Activated CD4-positive, alpha-beta T cell treated with anti-CD3 and anti-CD28 coated beads, Interleukin-2, amount 10 ng/mL, durations not matched to agents 24 days and 14 days (primary cell): ENCODE measurements at regions not wholly inside any gene's neighbourhood (a gene's known extent, or its start where the extent isn't known, plus 50 kb on each side); places are given as distances from the start of the nearest gene placed in this dataset.
A peak's percentile ranks its signal among the peaks of the same experiment; 100 is the strongest.
"Not testable (repeated sequence)": the region's sequence is repeated elsewhere in the genome, so short reads cannot be mapped to it uniquely, and the experiment has no call there.

Experiments used
- DNase-seq: peaks from one replicate; pipeline ENCODE4 v3.0.0; 2022
- H3K27ac Mint-ChIP-seq: one replicate; pipeline ENCODE4 v1.8.0; 2022; ENCODE audit warnings: mild to moderate bottlenecking, mixed read lengths
- H3K27me3 Mint-ChIP-seq: one replicate; pipeline ENCODE4 v1.8.0; 2022; ENCODE audit warnings: mixed read lengths
- H3K36me3 Mint-ChIP-seq: one replicate; pipeline ENCODE4 v1.8.0; 2022; ENCODE audit warnings: low read depth, mild to moderate bottlenecking, mixed read lengths
- H3K4me1 Mint-ChIP-seq: one replicate; pipeline ENCODE4 v1.8.0; 2021; ENCODE audit warnings: mixed read lengths
- H3K4me3 Mint-ChIP-seq: one replicate; pipeline ENCODE4 v1.8.0; 2022; ENCODE audit warnings: mild to moderate bottlenecking, moderate library complexity, mixed read lengths
- H3K9me3 Mint-ChIP-seq: one replicate; pipeline ENCODE4 v1.8.0; 2021; ENCODE audit warnings: mixed read lengths
- intact Hi-C: fragments of 100-400 bp; cut with micrococcal nuclease; formaldehyde crosslinking; loops from one replicate; pipeline ENCODE4 v1.15.1; 2023

GRCh38 chr3:177804032-177804431 is 606.8 kb upstream of the TBL1XR1 start:
- H3K9me3 Mint-ChIP-seq = peaks cover 5% of the 10 kb centered on the region
- H3K4me1 Mint-ChIP-seq = peaks cover 5% of the 10 kb centered on the region
- DNase-seq = no peak
- no peaks in the 10 kb centered on the region for H3K36me3 Mint-ChIP-seq
- intact Hi-C loops = no loop called here
- H3K27ac Mint-ChIP-seq = no peak overlapping the region
- no peak overlapping the region for H3K4me3 Mint-ChIP-seq
- H3K27me3 Mint-ChIP-seq = no peaks in the 10 kb centered on the region

- intact Hi-C loops = no loop called here
- no peaks in the 10 kb centered on the region for H3K27me3 Mint-ChIP-seq
Measured at GRCh38 chr3:177804646-177805045, 607.4 kb upstream of the TBL1XR1 start.

DNA sequence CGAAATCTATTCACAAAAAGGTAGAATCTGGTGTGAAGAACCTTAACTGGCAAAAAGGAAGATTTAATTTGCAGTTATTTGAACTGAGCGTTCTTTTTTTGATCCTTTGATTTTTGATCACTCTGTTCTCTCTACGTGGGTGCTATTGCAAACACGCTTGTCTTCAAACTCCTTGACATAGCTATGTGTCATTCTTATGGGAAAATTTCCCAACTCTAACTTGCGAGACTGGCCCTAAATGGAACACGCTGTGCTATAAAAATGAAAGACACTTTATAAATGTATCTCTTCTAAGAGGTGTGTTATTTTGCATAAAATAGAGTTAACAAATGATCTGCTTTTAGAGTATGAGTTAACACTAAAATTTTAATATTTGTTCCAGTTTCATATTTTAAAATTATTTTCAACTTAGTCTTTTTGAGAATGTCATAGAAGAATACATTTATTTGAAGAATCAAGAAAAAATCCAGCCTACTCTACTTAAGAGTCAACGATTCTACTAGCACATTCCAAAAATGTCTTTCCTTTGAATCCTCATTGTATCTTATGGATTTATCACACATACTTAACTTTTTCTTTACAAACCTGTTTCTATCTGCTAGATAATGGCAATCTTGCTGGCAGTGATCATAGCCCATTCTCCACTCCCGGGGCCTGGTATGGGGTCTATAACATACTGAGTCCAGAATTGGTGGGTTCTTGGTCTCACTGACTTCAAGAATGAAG is 610.0 kb upstream of the TBL1XR1 start:
- DNase-seq = no peak
- intact Hi-C loops = no loop called here
- Mint-ChIP-seq H3K4me3 (no peak overlapping the region), H3K9me3 (peaks cover 5% of the 10 kb centered on the region), H3K36me3 (no peaks in the 10 kb centered on the region), H3K27me3 (no peaks in the 10 kb centered on the region), H3K27ac (no peak overlapping the region), H3K4me1 (peaks cover 8% of the 10 kb centered on the region)

More at GRCh38 chr3:177804646-177805045, 607.4 kb upstream of the TBL1XR1 start:
- Mint-ChIP-seq H3K36me3 (no peaks in the 10 kb centered on the region), H3K4me1 (peaks cover 5% of the 10 kb centered on the region), H3K4me3 (no peak overlapping the region), H3K27ac (no peak overlapping the region), H3K9me3 (peaks cover 5% of the 10 kb centered on the region)
- no peak for DNase-seq

DNA sequence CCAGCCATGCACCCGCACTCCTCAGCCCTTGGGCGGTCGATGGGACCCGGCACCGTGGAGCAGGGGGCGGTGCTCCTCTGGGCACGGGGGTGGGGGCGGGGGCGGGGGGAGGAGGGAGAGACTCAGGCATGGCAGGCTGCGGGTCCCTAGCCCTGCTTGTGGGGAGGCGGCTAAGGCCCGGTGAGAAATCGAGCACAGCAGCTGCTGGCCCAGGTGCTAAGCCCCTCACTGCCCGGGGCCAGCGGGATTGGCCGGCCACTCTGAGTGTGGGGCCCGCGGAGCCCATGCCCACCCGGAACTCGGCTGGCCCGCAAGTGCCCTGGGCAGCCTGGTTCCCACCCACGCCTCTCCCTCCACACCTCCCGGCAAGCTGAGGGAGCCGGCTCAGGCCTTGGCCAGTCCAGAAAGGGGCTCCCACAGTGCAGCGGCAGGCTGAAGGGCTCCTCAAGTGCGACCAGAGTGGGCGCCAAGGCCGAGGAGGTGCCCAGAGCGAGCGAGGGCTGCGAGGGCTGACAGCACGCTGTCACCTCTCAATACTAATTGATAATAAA is 611.7 kb upstream of the TBL1XR1 start:
- H3K27me3 Mint-ChIP-seq, H3K4me1 Mint-ChIP-seq, intact Hi-C loops, H3K36me3 Mint-ChIP-seq, H3K9me3 Mint-ChIP-seq, DNase-seq, H3K4me3 Mint-ChIP-seq, H3K27ac Mint-ChIP-seq: not testable (repeated sequence)

GRCh38 chr3:177810162-177810623 is 612.9 kb upstream of the TBL1XR1 start:
- Mint-ChIP-seq H3K27ac (no peak overlapping the region), H3K9me3 (peaks cover 5% of the 10 kb centered on the region), H3K36me3 (no peaks in the 10 kb centered on the region), H3K4me3 (no peak overlapping the region), H3K4me1 (peaks cover 8% of the 10 kb centered on the region), H3K27me3 (no peaks in the 10 kb centered on the region)
- DNase-seq = no peak
- intact Hi-C loops = no loop called here

GRCh38 chr3:177811112-177811511 is 613.8 kb upstream of the TBL1XR1 start:
- H3K4me3 Mint-ChIP-seq = no peak overlapping the region
- H3K27me3 Mint-ChIP-seq = no peaks in the 10 kb centered on the region
- H3K27ac Mint-ChIP-seq = no peak overlapping the region
- no peak for DNase-seq
- intact Hi-C loops = no loop called here
- H3K9me3 Mint-ChIP-seq = peaks cover 5% of the 10 kb centered on the region
- H3K4me1 Mint-ChIP-seq = peaks cover 8% of the 10 kb centered on the region
- no peaks in the 10 kb centered on the region for H3K36me3 Mint-ChIP-seq

DNA sequence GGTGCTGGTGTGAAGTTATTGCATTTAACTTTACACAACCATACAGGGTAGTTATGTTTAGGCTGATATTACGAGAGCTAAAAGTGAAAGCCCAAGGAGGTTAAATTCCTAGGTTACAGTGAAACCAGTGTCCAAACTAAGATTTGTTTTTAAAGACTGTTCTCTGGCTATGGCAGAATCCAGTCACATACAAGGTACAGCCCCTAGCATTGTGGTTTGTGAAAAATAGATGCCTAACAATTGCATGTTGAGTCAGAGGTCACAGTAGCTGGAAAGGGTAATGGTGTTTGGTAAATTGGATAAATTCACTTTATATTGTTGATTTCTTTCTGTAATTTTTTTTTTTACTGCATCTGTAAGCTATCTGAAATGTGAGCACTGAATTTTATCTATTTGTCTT is 614.6 kb upstream of the TBL1XR1 start:
- DNase-seq = no peak
- H3K36me3 Mint-ChIP-seq = no peaks in the 10 kb centered on the region
- no peak overlapping the region for H3K4me3 Mint-ChIP-seq
- intact Hi-C loops = no loop called here
- H3K4me1 Mint-ChIP-seq = peaks cover 8% of the 10 kb centered on the region
- H3K9me3 Mint-ChIP-seq = peaks cover 5% of the 10 kb centered on the region
- H3K27ac Mint-ChIP-seq = no peak overlapping the region
- H3K27me3 Mint-ChIP-seq = no peaks in the 10 kb centered on the region

DNA sequence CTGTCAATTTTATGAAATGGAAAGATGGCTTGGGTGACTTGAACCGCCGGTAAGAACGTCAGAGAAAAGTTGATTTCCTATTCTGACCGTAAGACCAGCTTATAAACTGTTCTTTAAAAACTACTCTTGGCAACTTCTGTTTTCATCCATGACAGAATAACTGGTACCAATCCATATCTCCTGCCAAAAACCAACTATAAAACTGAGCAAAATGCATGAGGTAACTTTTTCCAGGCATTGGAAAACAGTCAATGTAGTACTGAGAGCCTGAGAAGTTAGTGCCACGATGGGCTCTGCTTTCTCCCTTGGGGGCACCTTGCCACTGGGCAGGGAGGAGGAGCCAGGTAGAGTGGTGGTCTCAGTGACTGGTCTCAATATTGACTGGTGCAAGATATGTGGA is 615.2 kb upstream of the TBL1XR1 start:
- Mint-ChIP-seq H3K9me3 (peaks cover 5% of the 10 kb centered on the region), H3K27me3 (no peaks in the 10 kb centered on the region), H3K4me3 (no peak overlapping the region), H3K4me1 (peaks cover 8% of the 10 kb centered on the region), H3K36me3 (no peaks in the 10 kb centered on the region), H3K27ac (no peak overlapping the region)
- intact Hi-C loops = no loop called here
- no peak for DNase-seq

DNA sequence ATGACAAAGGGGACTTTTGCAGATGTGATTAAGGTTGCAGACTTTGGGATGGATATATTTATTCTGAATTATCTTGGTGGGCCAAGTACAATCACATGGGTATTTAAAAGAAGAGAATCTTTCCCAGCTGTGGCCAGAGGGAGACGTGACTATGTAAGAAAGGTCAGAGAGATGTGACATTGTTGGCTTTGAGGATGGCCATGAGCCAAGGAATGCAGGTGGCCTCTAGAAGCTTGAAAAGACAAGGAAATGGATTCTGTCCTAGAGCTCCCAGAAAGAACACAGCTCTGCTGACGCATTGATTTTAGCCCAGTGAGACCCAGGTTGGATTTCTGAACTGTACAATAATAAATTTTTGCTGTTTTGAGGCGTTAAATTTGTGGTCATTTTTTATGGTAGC is 616.0 kb upstream of the TBL1XR1 start:
- no peaks in the 10 kb centered on the region for H3K36me3 Mint-ChIP-seq
- no peaks in the 10 kb centered on the region for H3K27me3 Mint-ChIP-seq
- no peak for DNase-seq
- intact Hi-C loops = no loop called here
- H3K9me3 Mint-ChIP-seq = no peaks in the 10 kb centered on the region
- no peak overlapping the region for H3K27ac Mint-ChIP-seq
- H3K4me1 Mint-ChIP-seq = peaks cover 8% of the 10 kb centered on the region
- H3K4me3 Mint-ChIP-seq = no peak overlapping the region

DNA sequence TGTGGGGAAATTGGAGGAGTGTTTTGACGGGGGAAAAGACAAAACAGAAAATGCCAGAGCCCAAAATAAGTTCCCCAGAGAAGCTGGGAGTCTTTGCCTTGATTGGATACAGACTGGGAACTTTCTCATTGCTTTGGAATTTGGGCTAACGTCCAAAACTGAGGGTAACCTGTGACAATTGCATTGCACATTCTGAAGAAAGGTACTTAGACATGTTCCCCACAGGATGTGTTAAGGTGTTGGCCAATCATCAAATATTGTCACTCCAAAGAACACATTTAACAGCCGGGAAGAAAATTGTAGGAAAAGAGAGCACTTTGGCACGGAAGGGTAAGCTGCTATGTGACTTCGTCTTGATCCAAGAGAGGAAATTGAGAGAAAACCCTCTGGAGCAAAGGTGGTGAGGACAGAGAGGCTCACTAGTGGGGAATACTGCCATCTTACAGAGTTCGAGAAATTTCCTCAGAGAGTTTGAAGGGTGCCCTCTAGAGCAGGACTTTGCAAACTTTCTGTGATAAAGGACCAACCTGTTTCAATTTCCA is 619.5 kb upstream of the TBL1XR1 start:
- Mint-ChIP-seq H3K4me1 (peaks cover 9% of the 10 kb centered on the region), H3K36me3 (no peaks in the 10 kb centered on the region), H3K4me3 (no peak overlapping the region), H3K27ac (no peak overlapping the region), H3K9me3 (no peaks in the 10 kb centered on the region), H3K27me3 (no peaks in the 10 kb centered on the region)
- intact Hi-C loops = no loop called here
- no peak for DNase-seq

GRCh38 chr3:177817751-177818150 is 620.5 kb upstream of the TBL1XR1 start:
- H3K36me3 Mint-ChIP-seq = no peaks in the 10 kb centered on the region
- no peak for DNase-seq
- H3K4me3 Mint-ChIP-seq = no peak overlapping the region
- intact Hi-C loops = no loop called here
- no peak overlapping the region for H3K27ac Mint-ChIP-seq
- no peaks in the 10 kb centered on the region for H3K9me3 Mint-ChIP-seq
- no peaks in the 10 kb centered on the region for H3K27me3 Mint-ChIP-seq
- H3K4me1 Mint-ChIP-seq = peaks cover 9% of the 10 kb centered on the region

- H3K4me3 Mint-ChIP-seq = no peak overlapping the region
- H3K9me3 Mint-ChIP-seq = no peaks in the 10 kb centered on the region
- intact Hi-C loops = no loop called here
- DNase-seq = no peak
- no peak overlapping the region for H3K27ac Mint-ChIP-seq
- peaks cover 9% of the 10 kb centered on the region for H3K4me1 Mint-ChIP-seq
- no peaks in the 10 kb centered on the region for H3K27me3 Mint-ChIP-seq
- H3K36me3 Mint-ChIP-seq = no peaks in the 10 kb centered on the region
Measured at GRCh38 chr3:177818712-177819240, 621.5 kb upstream of the TBL1XR1 start.

DNA sequence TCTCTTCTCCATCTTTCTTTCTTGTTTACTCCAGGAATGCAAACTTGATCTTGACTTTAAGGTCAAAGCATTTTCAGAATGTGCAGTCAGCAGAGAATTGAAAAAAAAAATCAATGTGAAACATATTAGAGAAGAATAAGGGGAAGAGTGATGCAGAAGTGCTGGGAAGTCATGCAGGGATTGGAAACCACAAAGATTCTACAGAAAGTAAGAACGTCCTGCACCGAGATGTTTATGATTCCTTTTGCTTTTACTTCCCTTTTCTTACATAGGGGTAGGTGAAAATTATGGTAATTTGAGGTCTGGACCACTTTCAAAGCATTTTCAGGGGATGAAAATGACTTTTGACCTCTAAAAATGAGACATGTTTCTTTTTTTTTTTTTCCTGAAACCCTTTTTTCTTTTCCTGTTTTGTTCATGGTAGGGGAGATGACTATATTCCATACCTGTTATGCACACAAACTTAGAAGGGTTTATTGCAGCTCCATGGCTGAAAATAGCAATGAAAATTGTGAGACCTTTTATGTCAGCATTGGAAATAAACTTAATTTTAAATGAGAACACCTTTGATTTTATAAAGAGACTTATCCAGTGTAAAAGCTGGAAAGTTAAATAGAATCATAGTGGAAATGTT is 623.5 kb upstream of the TBL1XR1 start:
- Mint-ChIP-seq H3K27me3 (no peaks in the 10 kb centered on the region), H3K27ac (peak overlapping the region; percentile 25), H3K4me3 (peak overlapping the region; percentile 35), H3K9me3 (no peaks in the 10 kb centered on the region), H3K4me1 (peaks cover 9% of the 10 kb centered on the region), H3K36me3 (no peaks in the 10 kb centered on the region)
- DNase-seq = no peak
- intact Hi-C loops = no loop called here

DNA sequence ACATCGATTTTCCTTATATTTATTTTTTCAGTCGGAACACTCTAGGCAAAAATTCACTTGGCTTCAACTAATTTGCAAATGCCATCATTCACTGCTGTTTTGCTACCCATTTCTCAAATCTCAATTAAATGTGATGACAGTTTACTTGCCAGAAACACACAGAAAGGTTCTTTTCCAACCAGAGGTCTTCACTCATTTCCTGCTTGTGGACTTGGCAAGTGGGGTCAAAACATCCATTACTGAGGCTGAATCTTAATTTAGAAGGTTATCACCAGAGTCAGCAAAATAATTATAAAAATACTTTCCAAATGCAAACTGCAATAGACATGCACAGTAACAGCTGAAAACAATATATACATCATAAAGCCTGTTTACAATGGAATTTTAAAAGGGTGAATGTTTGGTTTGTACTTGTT is 625.4 kb upstream of the TBL1XR1 start:
- no peak overlapping the region for H3K27ac Mint-ChIP-seq
- H3K4me3 Mint-ChIP-seq = no peak overlapping the region
- peaks cover 9% of the 10 kb centered on the region for H3K4me1 Mint-ChIP-seq
- H3K9me3 Mint-ChIP-seq = no peaks in the 10 kb centered on the region
- no peak for DNase-seq
- no peaks in the 10 kb centered on the region for H3K36me3 Mint-ChIP-seq
- intact Hi-C loops = no loop called here
- no peaks in the 10 kb centered on the region for H3K27me3 Mint-ChIP-seq
